HepG2 (cell line): ENCODE measurements at regions not wholly inside any gene's neighbourhood (a gene's known extent, or its start where the extent isn't known, plus 50 kb on each side); places are given as distances from the start of the nearest gene placed in this dataset.

ENCODE experiments used
- ELF1 ChIP-seq: sonication (generic); formaldehyde crosslinking; IDR thresholded peaks from 2 replicates; pipeline ENCODE4 v1.4.0; 2020; ENCODE audit warnings: missing genetic modification reagents
- GABPA ChIP-seq, 2 experiments: IDR thresholded peaks; 2 replicates each; pipeline ENCODE4 v1.6.1; 2011 to 2016; ENCODE audit warnings: low read depth in 2 of 2, low read length in 1 of 2, missing biosample characterization in 1 of 2, missing genetic modification characterization in 1 of 2
- GABPB1 ChIP-seq: IDR thresholded peaks from 2 replicates; pipeline ENCODE4 v1.6.1; 2016; ENCODE audit warnings: mild to moderate bottlenecking, missing genetic modification reagents, moderate library complexity, missing compliant biosample characterization
- HOXA3 ChIP-seq: sonication (generic); formaldehyde crosslinking; IDR thresholded peaks from 2 replicates; pipeline ENCODE4 v1.5.0; 2020; ENCODE audit warnings: missing genetic modification reagents
- KDM5B ChIP-seq: sonication (generic); formaldehyde crosslinking; IDR thresholded peaks from 2 replicates; pipeline ENCODE4 v1.4.0; 2020; ENCODE audit warnings: missing genetic modification reagents, mild to moderate bottlenecking, borderline replicate concordance
- KMT2A ChIP-seq: sonication (generic); formaldehyde crosslinking; IDR thresholded peaks from 2 replicates; pipeline ENCODE4 v1.4.0; 2020; ENCODE audit warnings: missing genetic modification reagents
- NFE2L1 ChIP-seq: sonication (generic); formaldehyde crosslinking; IDR thresholded peaks from 2 replicates; pipeline ENCODE4 v1.4.0; 2020; ENCODE audit warnings: missing genetic modification reagents, mild to moderate bottlenecking, borderline replicate concordance
- POGZ ChIP-seq: sonication (generic); formaldehyde crosslinking; IDR thresholded peaks from 2 replicates; pipeline ENCODE4 v1.4.0; 2020; ENCODE audit warnings: mild to moderate bottlenecking, missing genetic modification reagents
- SCMH1 ChIP-seq: sonication (generic); formaldehyde crosslinking; IDR thresholded peaks from 2 replicates; pipeline ENCODE4 v1.9.0; 2021; ENCODE audit warnings: missing genetic modification reagents, mild to moderate bottlenecking, borderline replicate concordance
- SETDB1 ChIP-seq: sonication (generic); formaldehyde crosslinking; IDR thresholded peaks from 2 replicates; pipeline ENCODE4 v1.5.1; 2020; ENCODE audit warnings: missing genetic modification reagents, mild to moderate bottlenecking, borderline replicate concordance
- SYNCRIP ChIP-seq: fragments of 200-400 bp; formaldehyde crosslinking; IDR thresholded peaks from 2 replicates; pipeline ENCODE4 v1.6.1; 2018; ENCODE audit warnings: mild to moderate bottlenecking, low read depth, low read length; ENCODE audit not compliant: insufficient read depth
- ZBTB10 ChIP-seq: sonication (generic); formaldehyde crosslinking; IDR thresholded peaks from 2 replicates; pipeline ENCODE4 v1.4.0; 2020; ENCODE audit warnings: missing genetic modification reagents, borderline replicate concordance
- ZFP90 ChIP-seq: sonication (generic); formaldehyde crosslinking; IDR thresholded peaks from 2 replicates; pipeline ENCODE4 v1.8.0; 2022; ENCODE audit warnings: missing genetic modification reagents, mild to moderate bottlenecking, inconsistent platforms, borderline replicate concordance
- ZNF121 ChIP-seq: sonication (generic); formaldehyde crosslinking; IDR thresholded peaks from 2 replicates; pipeline ENCODE4 v1.5.0; 2020; ENCODE audit warnings: mild to moderate bottlenecking, missing genetic modification reagents
- ZNF281 ChIP-seq: sonication (generic); formaldehyde crosslinking; IDR thresholded peaks from 2 replicates; pipeline ENCODE4 v1.4.0; 2020; ENCODE audit warnings: missing genetic modification reagents, borderline replicate concordance
- ZNF563 ChIP-seq: sonication (generic); formaldehyde crosslinking; IDR thresholded peaks from 2 replicates; pipeline ENCODE4 v1.8.0; 2022; ENCODE audit warnings: mild to moderate bottlenecking, moderate library complexity, missing genetic modification reagents
- ZNF83 ChIP-seq: sonication (generic); formaldehyde crosslinking; IDR thresholded peaks from 2 replicates; pipeline ENCODE4 v1.4.0; 2020; ENCODE audit warnings: missing genetic modification reagents, mild to moderate bottlenecking, borderline replicate concordance
- ZSCAN30 ChIP-seq: sonication (generic); formaldehyde crosslinking; IDR thresholded peaks from 2 replicates; pipeline ENCODE4 v1.5.0; 2020; ENCODE audit warnings: mild to moderate bottlenecking, missing genetic modification reagents
- ZXDC ChIP-seq: sonication (generic); formaldehyde crosslinking; IDR thresholded peaks from 2 replicates; pipeline ENCODE4 v1.5.0; 2020; ENCODE audit warnings: mild to moderate bottlenecking, missing genetic modification reagents
- TF ChIP-seq, protein P1 (sequence below): sonication (generic); formaldehyde crosslinking; IDR thresholded peaks from 2 replicates; pipeline ENCODE4 v1.9.0; 2021; ENCODE audit warnings: missing genetic modification reagents, borderline replicate concordance

- no peak for TF ChIP-seq SYNCRIP
- TF ChIP-seq ZNF563 = no peak
- no peak for TF ChIP-seq ZSCAN30 (CRISPR knock-in tag)
- TF ChIP-seq KDM5B (CRISPR knock-in tag) = no peak
- TF ChIP-seq GABPB1 (CRISPR knock-in tag) = peak; percentile 40; the same call in 1 of the 2 replicates
- TF ChIP-seq NFE2L1 (CRISPR knock-in tag) = no peak
- 0 out of 2 replicates have a peak, but pooled peaks have one; percentile 18 for TF ChIP-seq POGZ (CRISPR knock-in tag)
- no peak for TF ChIP-seq SETDB1 (CRISPR knock-in tag)
- TF ChIP-seq, protein P1, sequence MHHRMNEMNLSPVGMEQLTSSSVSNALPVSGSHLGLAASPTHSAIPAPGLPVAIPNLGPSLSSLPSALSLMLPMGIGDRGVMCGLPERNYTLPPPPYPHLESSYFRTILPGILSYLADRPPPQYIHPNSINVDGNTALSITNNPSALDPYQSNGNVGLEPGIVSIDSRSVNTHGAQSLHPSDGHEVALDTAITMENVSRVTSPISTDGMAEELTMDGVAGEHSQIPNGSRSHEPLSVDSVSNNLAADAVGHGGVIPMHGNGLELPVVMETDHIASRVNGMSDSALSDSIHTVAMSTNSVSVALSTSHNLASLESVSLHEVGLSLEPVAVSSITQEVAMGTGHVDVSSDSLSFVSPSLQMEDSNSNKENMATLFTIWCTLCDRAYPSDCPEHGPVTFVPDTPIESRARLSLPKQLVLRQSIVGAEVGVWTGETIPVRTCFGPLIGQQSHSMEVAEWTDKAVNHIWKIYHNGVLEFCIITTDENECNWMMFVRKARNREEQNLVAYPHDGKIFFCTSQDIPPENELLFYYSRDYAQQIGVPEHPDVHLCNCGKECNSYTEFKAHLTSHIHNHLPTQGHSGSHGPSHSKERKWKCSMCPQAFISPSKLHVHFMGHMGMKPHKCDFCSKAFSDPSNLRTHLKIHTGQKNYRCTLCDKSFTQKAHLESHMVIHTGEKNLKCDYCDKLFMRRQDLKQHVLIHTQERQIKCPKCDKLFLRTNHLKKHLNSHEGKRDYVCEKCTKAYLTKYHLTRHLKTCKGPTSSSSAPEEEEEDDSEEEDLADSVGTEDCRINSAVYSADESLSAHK = no peak
- no peak for TF ChIP-seq KMT2A
- no peak for TF ChIP-seq ZNF281 (CRISPR knock-in tag)
- TF ChIP-seq ZNF121 (CRISPR knock-in tag) = no peak
- no peak for TF ChIP-seq ZXDC (CRISPR knock-in tag)
- TF ChIP-seq HOXA3 (CRISPR knock-in tag) = peak; percentile 31; the same call in 1 of the 2 replicates
- no peak for TF ChIP-seq SCMH1
- no peak for TF ChIP-seq GABPA (IDR thresholded peaks at IDR 0.05; ENCODE audit: low read depth, low read length)
- no peak for TF ChIP-seq GABPA (CRISPR knock-in tag; IDR thresholded peaks at IDR 0.05; ENCODE audit: low read depth)
- no peak for TF ChIP-seq ELF1 (CRISPR knock-in tag)
- no peak for TF ChIP-seq ZBTB10 (CRISPR knock-in tag)
- TF ChIP-seq ZNF83 (CRISPR knock-in tag) = no peak
- TF ChIP-seq ZFP90 (CRISPR knock-in tag) = no peak
Measured at GRCh38 chr6:1524040-1524480, 85.7 kb upstream of the FOXC1 start (continued).
